Activated CD8-positive, alpha-beta memory T cell treated with anti-CD3 and anti-CD28 coated beads, Interleukin-2, amount 10 ng/mL, durations not matched to agents 7 days and 5 days (primary cell): ENCODE measurements at regions not wholly inside any gene's neighbourhood (a gene's known extent, or its start where the extent isn't known, plus 50 kb on each side); places are given as distances from the start of the nearest gene placed in this dataset.

ENCODE experiments used
- ATAC-seq: fragments of 150-1000 bp; cut with Tn5 transposase; one replicate; pipeline ENCODE4 v1.10.0; 2021; ENCODE audit warnings: moderate library complexity
- CTCF ChIA-PET: fragments of 350-600 bp; sonication (Branson Sonifier 250); formaldehyde crosslinking; loops from one replicate; lab custom pipeline; 2021; ENCODE audit warnings: antibody characterized with exemption; lab: Charles Lee
- DNase-seq: peaks from one replicate; pipeline ENCODE4 v3.0.0-alpha.2; 2020
- H3K27ac Mint-ChIP-seq: one replicate; pipeline ENCODE4 v1.8.0; 2021; ENCODE audit warnings: mild to moderate bottlenecking, mixed read lengths
- H3K27me3 Mint-ChIP-seq: one replicate; pipeline ENCODE4 v1.8.0; 2021; ENCODE audit warnings: mixed read lengths
- H3K36me3 Mint-ChIP-seq: one replicate; pipeline ENCODE4 v1.8.0; 2021; ENCODE audit warnings: mild to moderate bottlenecking, mixed read lengths
- H3K4me1 Mint-ChIP-seq: one replicate; pipeline ENCODE4 v1.8.0; 2021; ENCODE audit warnings: mixed read lengths
- H3K4me3 Mint-ChIP-seq: one replicate; pipeline ENCODE4 v1.8.0; 2021; ENCODE audit warnings: mild to moderate bottlenecking, moderate library complexity, mixed read lengths
- H3K9me3 Mint-ChIP-seq: one replicate; pipeline ENCODE4 v1.8.0; 2022; ENCODE audit warnings: low read depth, mixed read lengths

- no peak for ATAC-seq
- CTCF ChIA-PET: no interaction called here
- no peak overlapping the region for H3K4me3 Mint-ChIP-seq
- peaks cover under 1% of the 10 kb centered on the region for H3K9me3 Mint-ChIP-seq
- H3K27ac Mint-ChIP-seq: no peak overlapping the region
- H3K4me1 Mint-ChIP-seq: no peaks in the 10 kb centered on the region
- H3K27me3 Mint-ChIP-seq: peaks cover 18% of the 10 kb centered on the region
- DNase-seq: no peak
- H3K36me3 Mint-ChIP-seq: peaks cover 4% of the 10 kb centered on the region
Measured at GRCh38 chr2:12256206-12256605, 460.5 kb upstream of the TRIB2 start.

GRCh38 chr2:12257476-12257875, 459.3 kb upstream of the TRIB2 start:
- ATAC-seq: no peak
- CTCF ChIA-PET: no interaction called here
- no peak overlapping the region for H3K4me3 Mint-ChIP-seq

DNA sequence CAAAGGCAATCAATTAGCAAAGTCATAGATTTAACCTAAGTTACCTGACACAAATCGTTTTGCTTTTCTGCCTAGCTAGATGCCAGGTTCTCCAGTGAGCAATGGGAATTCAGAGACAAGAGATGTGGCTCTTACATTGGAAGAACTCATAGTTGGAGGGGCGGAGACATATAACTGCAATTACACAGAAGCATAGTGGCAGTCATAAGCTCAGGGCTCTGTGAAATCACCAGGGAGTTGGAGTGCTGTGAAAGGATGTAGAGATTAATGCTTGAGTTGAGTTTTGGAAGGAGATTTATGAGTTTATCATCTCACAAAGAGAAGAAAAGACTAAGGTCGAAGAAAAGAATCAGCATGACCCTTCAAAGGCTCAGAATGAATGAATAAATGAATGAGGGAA, 457.2 kb upstream of the TRIB2 start:
- DNase-seq (no peak), ATAC-seq (no peak)
- H3K27ac Mint-ChIP-seq: no peak overlapping the region
- peaks cover 18% of the 10 kb centered on the region for H3K27me3 Mint-ChIP-seq
- peaks cover 2% of the 10 kb centered on the region for H3K9me3 Mint-ChIP-seq
- CTCF ChIA-PET: no interaction called here
- no peak overlapping the region for H3K4me3 Mint-ChIP-seq
- H3K4me1 Mint-ChIP-seq: peaks cover 4% of the 10 kb centered on the region
- H3K36me3 Mint-ChIP-seq: peaks cover 5% of the 10 kb centered on the region

More at GRCh38 chr2:12257476-12257875, 459.3 kb upstream of the TRIB2 start:
- DNase-seq: no peak
- peaks cover 5% of the 10 kb centered on the region for H3K36me3 Mint-ChIP-seq
- no peaks in the 10 kb centered on the region for H3K4me1 Mint-ChIP-seq
- H3K9me3 Mint-ChIP-seq: peaks cover 2% of the 10 kb centered on the region
- H3K27me3 Mint-ChIP-seq: peaks cover 18% of the 10 kb centered on the region
- no peak overlapping the region for H3K27ac Mint-ChIP-seq

GRCh38 chr2:12261986-12262680, 454.6 kb upstream of the TRIB2 start:
- ATAC-seq (no peak), DNase-seq (no peak)
- peaks cover 14% of the 10 kb centered on the region for H3K4me1 Mint-ChIP-seq
- peaks cover 4% of the 10 kb centered on the region for H3K27me3 Mint-ChIP-seq
- no peak overlapping the region for H3K27ac Mint-ChIP-seq
- peaks cover 2% of the 10 kb centered on the region for H3K9me3 Mint-ChIP-seq
- H3K36me3 Mint-ChIP-seq: peaks cover 7% of the 10 kb centered on the region
- H3K4me3 Mint-ChIP-seq: no peak overlapping the region
- CTCF ChIA-PET: no interaction called here

DNA sequence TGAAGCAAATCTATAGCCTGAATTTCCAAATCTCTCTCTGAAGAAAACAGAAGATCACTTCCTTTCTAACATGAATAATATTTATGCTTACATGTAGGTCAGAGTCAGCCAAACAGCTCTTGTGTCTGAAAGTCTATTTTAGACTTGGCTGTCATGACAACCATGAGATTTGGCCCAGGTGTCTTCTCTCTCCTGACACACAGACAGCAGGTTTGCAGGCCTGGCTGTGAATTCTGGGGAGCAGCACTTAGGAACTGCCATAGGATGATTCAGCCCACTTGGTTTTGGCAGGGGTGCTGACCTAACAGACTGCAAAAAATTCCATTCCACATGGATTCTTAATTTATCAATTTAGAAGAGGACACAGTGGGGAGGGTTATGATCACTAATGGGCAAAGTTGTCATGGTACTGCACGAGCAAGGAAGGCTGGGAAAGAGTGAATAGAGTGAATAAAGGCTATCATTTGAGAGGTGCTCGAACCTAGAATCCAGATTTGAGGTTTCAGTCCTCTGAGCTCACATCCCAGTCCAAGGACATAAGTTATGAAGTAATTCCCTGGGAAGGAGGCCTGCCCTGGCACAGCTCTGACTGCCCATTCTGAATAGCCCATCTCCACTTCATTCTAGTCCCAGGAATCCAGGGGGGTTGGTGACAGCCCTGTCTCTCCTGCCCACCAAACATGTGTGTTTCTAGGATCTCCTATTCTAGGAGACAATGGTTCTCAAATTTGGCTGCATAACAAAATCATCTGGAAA, 453.9 kb upstream of the TRIB2 start:
- DNase-seq: no peak
- H3K4me3 Mint-ChIP-seq: no peak overlapping the region
- CTCF ChIA-PET: no interaction called here
- peaks cover 7% of the 10 kb centered on the region for H3K36me3 Mint-ChIP-seq
- H3K9me3 Mint-ChIP-seq: peaks cover 2% of the 10 kb centered on the region
- H3K27ac Mint-ChIP-seq: no peak overlapping the region
- no peak for ATAC-seq
- peaks cover 14% of the 10 kb centered on the region for H3K4me1 Mint-ChIP-seq
- peaks cover 4% of the 10 kb centered on the region for H3K27me3 Mint-ChIP-seq

DNA sequence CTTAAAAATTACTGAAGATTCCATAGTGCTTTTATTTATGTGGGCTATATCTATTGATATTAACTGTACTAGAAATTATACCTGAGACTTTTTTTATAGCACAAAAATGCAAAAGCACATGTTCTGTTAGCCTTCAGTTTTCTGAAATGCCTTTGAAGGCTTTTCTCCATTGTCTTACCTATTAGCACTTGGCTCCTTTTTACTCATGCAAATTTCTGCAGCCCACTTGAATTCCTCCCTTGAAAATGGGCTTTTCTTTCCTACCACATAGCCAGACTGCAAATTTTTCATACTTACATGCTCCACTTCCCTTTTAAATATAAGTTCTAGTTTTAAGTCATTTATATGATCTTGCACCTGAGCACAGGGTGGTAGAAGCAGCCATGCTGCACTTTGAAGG, 453.0 kb upstream of the TRIB2 start:
- Mint-ChIP-seq H3K36me3 (peaks cover 7% of the 10 kb centered on the region), H3K27me3 (peaks cover 4% of the 10 kb centered on the region), H3K4me3 (no peak overlapping the region), H3K27ac (no peak overlapping the region), H3K4me1 (peaks cover 14% of the 10 kb centered on the region), H3K9me3 (peaks cover 2% of the 10 kb centered on the region)
- ATAC-seq (no peak), DNase-seq (no peak)
- CTCF ChIA-PET: no interaction called here

- ATAC-seq (no peak), DNase-seq (no peak)
- H3K4me3 Mint-ChIP-seq: no peak overlapping the region
- peaks cover 14% of the 10 kb centered on the region for H3K4me1 Mint-ChIP-seq
- no peak overlapping the region for H3K27ac Mint-ChIP-seq
- CTCF ChIA-PET: no interaction called here
- peaks cover 4% of the 10 kb centered on the region for H3K27me3 Mint-ChIP-seq
- H3K9me3 Mint-ChIP-seq: peaks cover 2% of the 10 kb centered on the region
- peaks cover 7% of the 10 kb centered on the region for H3K36me3 Mint-ChIP-seq
Measured at GRCh38 chr2:12264146-12264545, 452.6 kb upstream of the TRIB2 start.

GRCh38 chr2:12265646-12266045, 451.1 kb upstream of the TRIB2 start:
- H3K4me3 Mint-ChIP-seq: no peak overlapping the region
- CTCF ChIA-PET: interaction anchor here (1.0 kb wide), 1 partner anchor 450 kb away, joined by 3 read pairs; no protein-coding TSS in a partner anchor
- H3K36me3 Mint-ChIP-seq: peaks cover 5% of the 10 kb centered on the region
- no peaks in the 10 kb centered on the region for H3K27me3 Mint-ChIP-seq
- no peak for DNase-seq
- ATAC-seq: no peak
- peaks cover 14% of the 10 kb centered on the region for H3K4me1 Mint-ChIP-seq
- H3K9me3 Mint-ChIP-seq: peaks cover 2% of the 10 kb centered on the region
- H3K27ac Mint-ChIP-seq: no peak overlapping the region

DNA sequence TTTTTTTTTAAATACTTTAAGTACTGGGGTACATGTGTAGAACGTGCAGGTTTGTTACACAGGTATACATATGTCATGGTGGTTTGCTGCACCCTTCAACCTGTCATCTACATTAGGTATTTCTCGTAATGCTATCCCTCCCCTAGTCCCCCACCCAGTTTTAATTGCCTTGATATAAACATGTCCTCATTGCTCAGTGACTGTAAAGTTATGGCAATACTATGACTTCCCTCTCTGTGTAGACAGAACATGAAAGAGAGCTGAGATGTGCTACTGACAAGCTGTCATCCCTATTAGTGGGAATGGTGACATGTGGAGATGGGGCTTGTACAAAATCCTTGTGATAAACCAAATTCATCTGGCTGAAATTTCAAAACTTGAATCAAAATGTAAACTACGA, 449.7 kb upstream of the TRIB2 start:
- CTCF ChIA-PET: no interaction called here
- Mint-ChIP-seq H3K4me1 (peaks cover 25% of the 10 kb centered on the region), H3K36me3 (peaks cover 5% of the 10 kb centered on the region), H3K9me3 (no peaks in the 10 kb centered on the region), H3K4me3 (no peak overlapping the region), H3K27ac (no peak overlapping the region), H3K27me3 (no peaks in the 10 kb centered on the region)
- ATAC-seq: no peak
- no peak for DNase-seq

DNA sequence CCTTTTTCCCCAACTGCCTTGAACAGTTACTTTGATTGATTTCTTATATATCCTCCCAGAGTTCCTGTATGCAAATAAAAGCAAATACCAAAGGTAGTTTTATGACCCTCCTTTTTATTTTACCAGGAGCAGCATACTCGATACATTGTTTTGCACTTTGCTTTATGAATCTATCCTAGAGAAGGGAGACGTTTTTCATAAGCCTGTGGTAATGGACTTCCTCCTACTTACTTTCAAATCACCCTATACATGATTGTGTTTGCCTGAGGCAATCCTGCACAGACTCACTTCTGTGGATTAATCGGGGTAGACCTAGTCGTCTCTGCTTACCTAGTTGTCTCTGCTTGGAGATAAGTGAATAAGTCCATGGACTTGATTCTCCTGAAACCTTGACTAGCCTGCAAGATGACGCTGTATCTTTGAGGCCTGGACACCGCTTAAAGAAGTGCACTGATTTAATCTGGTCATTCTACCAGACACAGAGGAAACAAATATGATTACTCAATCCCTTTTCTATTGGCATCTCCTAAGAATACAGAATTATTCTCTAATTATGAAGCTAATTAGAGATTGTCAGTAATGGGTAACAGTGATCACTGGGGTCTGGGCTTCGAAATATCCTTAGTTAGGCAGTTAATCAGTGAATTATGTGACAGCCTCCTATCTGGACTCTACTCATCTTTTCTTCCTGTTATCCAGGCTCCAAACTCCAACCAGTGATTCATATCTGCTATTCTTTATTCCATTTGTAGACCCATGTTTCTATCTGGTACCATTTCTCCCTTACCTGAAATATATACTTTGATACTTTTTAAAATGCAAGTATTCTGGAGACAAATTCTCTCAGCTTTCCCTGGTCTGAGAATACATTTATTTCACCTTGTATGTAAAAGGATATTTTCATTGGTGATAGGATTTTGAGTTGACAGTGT, 447.4 kb upstream of the TRIB2 start:
- H3K4me3 Mint-ChIP-seq: no peak overlapping the region
- no peaks in the 10 kb centered on the region for H3K27me3 Mint-ChIP-seq
- no peaks in the 10 kb centered on the region for H3K9me3 Mint-ChIP-seq
- peaks cover 35% of the 10 kb centered on the region for H3K4me1 Mint-ChIP-seq
- peaks cover 7% of the 10 kb centered on the region for H3K36me3 Mint-ChIP-seq
- ATAC-seq (no peak), DNase-seq (no peak)
- CTCF ChIA-PET: no interaction called here
- H3K27ac Mint-ChIP-seq: no peak overlapping the region

- peak; percentile 97 for ATAC-seq
- H3K4me3 Mint-ChIP-seq: peak overlapping the region; percentile 35
- peaks cover 5% of the 10 kb centered on the region for H3K27me3 Mint-ChIP-seq
- CTCF ChIA-PET: interaction anchor here (0.8 to 1.9 kb wide), 6 partner anchors 10 to 472 kb away, joined by 3 to 8 read pairs (median 4); partner anchors contain the start of gene TRIB2
- peaks cover 14% of the 10 kb centered on the region for H3K36me3 Mint-ChIP-seq
- peak; percentile 72 for DNase-seq
- H3K4me1 Mint-ChIP-seq: peaks cover 29% of the 10 kb centered on the region
- H3K9me3 Mint-ChIP-seq: no peaks in the 10 kb centered on the region
- H3K27ac Mint-ChIP-seq: peak overlapping the region; percentile 75
Measured at GRCh38 chr2:12270876-12271588, 445.7 kb upstream of the TRIB2 start.

GRCh38 chr2:12271589-12271984, 445.1 kb upstream of the TRIB2 start:
- Mint-ChIP-seq H3K27ac (peak overlapping the region; percentile 75), H3K9me3 (no peaks in the 10 kb centered on the region), H3K4me3 (peak overlapping the region; percentile 35), H3K4me1 (peaks cover 23% of the 10 kb centered on the region), H3K36me3 (peaks cover 14% of the 10 kb centered on the region), H3K27me3 (peaks cover 8% of the 10 kb centered on the region)
- DNase-seq (no peak), ATAC-seq (peak; percentile 54)
- CTCF ChIA-PET: interaction anchor here (0.8 to 1.9 kb wide), 6 partner anchors 10 to 471 kb away, joined by 3 to 8 read pairs (median 4); partner anchors contain the start of gene TRIB2
